GM12878 (cell line): ENCODE measurements at regions not wholly inside any gene's neighbourhood (a gene's known extent, or its start where the extent isn't known, plus 50 kb on each side); places are given as distances from the start of the nearest gene placed in this dataset.

Experiments
- ATAC-seq: fragments of 200-7000 bp; cut with Tn5 transposase; 3 replicates; pipeline ENCODE4 v1.9.1; 2020; ENCODE audit warnings: mild to moderate bottlenecking, moderate library complexity
- BruUV-seq: library from RNA; stranded (reverse); fragments of 400-500 nt; replicated peaks from 2 replicates; lab custom pipeline; 2021; lab: Mats Ljungman, UMichigan
- CTCF ChIA-PET: fragments of 300-600 bp; sonication (Branson Sonifier 250); formaldehyde crosslinking; extraction: SDS; loops from one replicate; lab custom pipeline; 2021; ENCODE audit warnings: inconsistent platforms; lab: Yijun Ruan, JAX
- POLR2A ChIA-PET: fragments of 350-600 bp; formaldehyde crosslinking; extraction: SDS; loops from one replicate; lab custom pipeline; 2021; ENCODE audit warnings: inconsistent platforms; lab: Charles Lee
- RAD21 ChIA-PET: fragments of 300-600 bp; sonication (Branson Sonifier 250); formaldehyde crosslinking; loops from one replicate; lab custom pipeline; 2023; ENCODE audit warnings: antibody characterized with exemption; ENCODE audit not compliant: unreplicated experiment; lab: Charles Lee
- SMC1A ChIA-PET: fragments of 300-600 bp; sonication (Branson Sonifier 250); formaldehyde crosslinking; loops from one replicate; lab custom pipeline; 2023; ENCODE audit not compliant: unreplicated experiment, uncharacterized antibody; lab: Charles Lee
- DNase-seq: peaks from one replicate; pipeline ENCODE4 v3.0.0-alpha.2; 2011; ENCODE audit warnings: low read depth, low spot score
- FAIRE-seq: peaks from 3 replicates; lab custom pipeline; 2011; peaks lifted over from hg19 to GRCh38; lab: Jason Lieb, UNC
- H2AFZ ChIP-seq: 2 replicates; pipeline ENCODE4 v1.6.0; 2011; ENCODE audit warnings: low read depth, low read length, control low read depth; ENCODE audit not compliant: control insufficient read depth
- H3K27ac ChIP-seq: 2 replicates; pipeline ENCODE4 v1.5.1; 2011; ENCODE audit warnings: control low read depth; ENCODE audit not compliant: control insufficient read depth, insufficient read depth
- H3K27me3 ChIP-seq, 2 experiments: replicated peaks in 1 of 2; 2 replicates each; pipeline versions ENCODE4 v1.6.0 to v1.6.1; 2011; ENCODE audit warnings: low read length in 1 of 2; ENCODE audit not compliant: control insufficient read depth in 2 of 2, insufficient read depth in 2 of 2
- H3K36me3 ChIP-seq, 2 experiments: 2 replicates each; pipeline ENCODE4 v1.5.1; 2011; ENCODE audit warnings: low read length in 1 of 2; ENCODE audit not compliant: control insufficient read depth in 2 of 2, insufficient read depth in 2 of 2
- H3K4me1 ChIP-seq: 2 replicates; pipeline ENCODE4 v1.6.1; 2011; ENCODE audit warnings: mild to moderate bottlenecking, low read length, moderate library complexity, mixed read lengths; ENCODE audit not compliant: control insufficient read depth, insufficient read depth
- H3K4me2 ChIP-seq: 2 replicates; pipeline ENCODE4 v1.6.0; 2011; ENCODE audit warnings: control low read depth; ENCODE audit not compliant: control insufficient read depth, insufficient read depth
- H3K4me3 ChIP-seq: fragments of 200-600 bp; sonication (generic); 2 replicates; pipeline ENCODE4 v1.5.1; 2016
- H3K79me2 ChIP-seq: 2 replicates; pipeline ENCODE4 v1.6.0; 2011; ENCODE audit warnings: low read length; ENCODE audit not compliant: control insufficient read depth, insufficient read depth
- H3K9ac ChIP-seq: 2 replicates; pipeline ENCODE4 v1.8.0; 2011; ENCODE audit warnings: low read length, control low read depth, mixed read lengths; ENCODE audit not compliant: control insufficient read depth, insufficient read depth
- H3K9me3 ChIP-seq: replicated peaks from 3 replicates; pipeline ENCODE4 v1.5.1; 2011; ENCODE audit warnings: mild to moderate bottlenecking, low read length; ENCODE audit not compliant: control insufficient read depth, insufficient read depth
- H4K20me1 ChIP-seq: 2 replicates; pipeline ENCODE4 v1.6.0; 2011; ENCODE audit not compliant: control insufficient read depth, insufficient read depth
- CREB1 ChIP-seq: IDR thresholded peaks from 2 replicates; pipeline ENCODE4 v1.6.1; 2012; ENCODE audit warnings: low read depth, mild to moderate bottlenecking, inconsistent platforms
- CUX1 ChIP-seq: IDR thresholded peaks from 2 replicates; pipeline ENCODE4 v1.6.1; 2012; ENCODE audit warnings: improper control_type of control experiment, low read depth, low read length; ENCODE audit not compliant: insufficient replicate concordance
- EED ChIP-seq: sonication (generic); IDR thresholded peaks from 2 replicates; pipeline ENCODE4 v1.6.1; 2016; ENCODE audit warnings: antibody characterized with exemption, low read depth
- HDAC2 ChIP-seq: fragments of 200-600 bp; sonication (generic); IDR thresholded peaks from 2 replicates; pipeline ENCODE4 v1.6.1; 2017
- HDAC6 ChIP-seq: fragments of 200-600 bp; sonication (generic); IDR thresholded peaks from one replicate; pipeline ENCODE4 v1.8.0; 2017; ENCODE audit warnings: antibody characterized with exemption; ENCODE audit not compliant: unreplicated experiment
- KAT2A ChIP-seq: conservative IDR thresholded peaks from 2 replicates; pipeline ENCODE4 v1.6.1; 2011; ENCODE audit warnings: low read depth, low read length; ENCODE audit not compliant: control insufficient read depth
- RB1 ChIP-seq: fragments of 450-650 bp; formaldehyde crosslinking; IDR thresholded peaks from 2 replicates; pipeline ENCODE4 v1.6.1; 2017; ENCODE audit warnings: mild to moderate bottlenecking, borderline replicate concordance
- RELA ChIP-seq: fragments of 450-650 bp; IDR thresholded peaks from 2 replicates; pipeline ENCODE4 v1.8.0; 2014; ENCODE audit warnings: borderline replicate concordance; ENCODE audit not compliant: partially characterized antibody
- SKIL ChIP-seq: fragments of 450-650 bp; IDR thresholded peaks from 2 replicates; pipeline ENCODE4 v1.6.1; 2017; ENCODE audit warnings: mild to moderate bottlenecking, low read depth, inconsistent platforms; ENCODE audit not compliant: poor library complexity, severe bottlenecking
- SMAD1 ChIP-seq: fragments of 450-650 bp; IDR thresholded peaks from 2 replicates; pipeline ENCODE4 v1.6.1; 2018; ENCODE audit warnings: mild to moderate bottlenecking, low read depth; ENCODE audit not compliant: partially characterized antibody
- SUZ12 ChIP-seq: fragments of 200-600 bp; sonication (generic); IDR thresholded peaks from one replicate; pipeline ENCODE4 v1.6.1; 2018; ENCODE audit warnings: antibody characterized with exemption, mild to moderate bottlenecking; ENCODE audit not compliant: unreplicated experiment
- TCF12 ChIP-seq: IDR thresholded peaks from 2 replicates; pipeline ENCODE4 v1.6.1; 2011; ENCODE audit warnings: low read depth, mild to moderate bottlenecking, low read length
- TCF7 ChIP-seq: IDR thresholded peaks from 2 replicates; pipeline ENCODE4 v1.6.1; 2014; ENCODE audit warnings: antibody characterized with exemption, borderline replicate concordance
- ZBED1 ChIP-seq: IDR thresholded peaks from 2 replicates; pipeline ENCODE4 v1.6.1; 2016; ENCODE audit warnings: borderline replicate concordance
- ZNF24 ChIP-seq: fragments of 450-650 bp; IDR thresholded peaks from 2 replicates; pipeline ENCODE4 v1.6.1; 2017; ENCODE audit warnings: antibody characterized with exemption, mild to moderate bottlenecking
- WGBS: methylation state at CpG from one replicate; pipeline ENCODE4 v1.1.6; 2016; ENCODE audit warnings: low lambda C conversion rate; ENCODE audit not compliant: insufficient replicate concordance, insufficient coverage; ENCODE audit errors: missing lambda C conversion rate; 5-methylcytosine and 5-hydroxymethylcytosine counted together
- in situ Hi-C: fragments of 300-500 bp; cut with MboI; formaldehyde crosslinking; loops from 9 replicates; pipeline ENCODE4 v1.14.3; 2018; ENCODE audit warnings: mixed read lengths
- intact Hi-C: fragments of 100-400 bp; cut with micrococcal nuclease; formaldehyde crosslinking; loops from one replicate; pipeline ENCODE4 v1.14.2; 2022; ENCODE audit not compliant: unreplicated experiment

- TF ChIP-seq CUX1 (no peak), SUZ12 (no peak), SKIL (no peak), TCF7 (no peak)
These were observed 287.3 kb upstream of the MTNR1B start (continued) for GRCh38 chr11:92682136-92682535.

- RAD21 ChIA-PET: no interaction called here
- POLR2A ChIA-PET: no interaction called here
- no peak overlapping the region for H3K27ac ChIP-seq
- H2AFZ ChIP-seq: no peak overlapping the region
- CTCF ChIA-PET: no interaction called here
- H3K9ac ChIP-seq: no peak overlapping the region
- DNase-seq: no peak
- H3K36me3 ChIP-seq: no peaks in the 10 kb centered on the region
- H3K9me3 ChIP-seq: no peaks in the 10 kb centered on the region
- FAIRE-seq: no peak
- WGBS: 33% methylated on average over 1 of the region's 1 CpG
- ATAC-seq: no peak
- H3K79me2 ChIP-seq: no peaks in the 10 kb centered on the region
- H3K4me3 ChIP-seq: no peak overlapping the region
- no peaks in the 10 kb centered on the region for H3K4me1 ChIP-seq
- in situ Hi-C loops: no loop called here
- H3K4me2 ChIP-seq: no peak overlapping the region
- no peak for TF ChIP-seq HDAC2
- no peak for TF ChIP-seq RB1
- TF ChIP-seq RELA: no peak
- TF ChIP-seq CREB1: no peak
- TF ChIP-seq SMAD1: no peak
- no peak for TF ChIP-seq ZBED1
- TF ChIP-seq EED: no peak
- TF ChIP-seq ZNF24: no peak
- TF ChIP-seq HDAC6: no peak
- TF ChIP-seq KAT2A: no peak
- no peak for TF ChIP-seq TCF12
- TF ChIP-seq, all 136 proteins: peak for 0
- no TSS peak for BruUV-seq
- H4K20me1 ChIP-seq: no peaks in the 10 kb centered on the region
- no peaks in the 10 kb centered on the region for H3K27me3 ChIP-seq
- SMC1A ChIA-PET: no interaction called here
- intact Hi-C loops: no loop called here
These were observed 286.5 kb upstream of the MTNR1B start for GRCh38 chr11:92682952-92683351.
